DMS153 (cell line): ENCODE measurements at regions not wholly inside any gene's neighbourhood (a gene's known extent, or its start where the extent isn't known, plus 50 kb on each side); places are given as distances from the start of the nearest gene placed in this dataset.
"Not testable (repeated sequence)": the region's sequence is repeated elsewhere in the genome, so short reads cannot be mapped to it uniquely, and the experiment has no call there.

Source experiments
- DNase-seq: peaks from one replicate; lab custom pipeline; 2025; lab: John Stamatoyannopoulos, UW

GRCh38 chr14:81584495-81584894 is 50.8 kb upstream of the SEL1L start:
- DNase-seq: no peak

- no peak for DNase-seq
Observed at GRCh38 chr14:81589381-81590065, 55.9 kb upstream of the SEL1L start.

- DNase-seq: no peak
Observed at GRCh38 chr14:81591266-81591665, 57.6 kb upstream of the SEL1L start.

GRCh38 chr14:81594012-81594411 is 60.4 kb upstream of the SEL1L start:
- DNase-seq: no peak

GRCh38 chr14:81605660-81606059 is 72.0 kb upstream of the SEL1L start:
- no peak for DNase-seq

GRCh38 chr14:81613341-81614045 is 79.8 kb upstream of the SEL1L start:
- no peak for DNase-seq

GRCh38 chr14:81614302-81614701 is 80.6 kb upstream of the SEL1L start:
- DNase-seq: not testable (repeated sequence)

GRCh38 chr14:81618695-81619094 is 85.0 kb upstream of the SEL1L start:
- no peak for DNase-seq

GRCh38 chr14:81619816-81620215 is 86.2 kb upstream of the SEL1L start:
- DNase-seq: no peak

GRCh38 chr14:81623771-81624396 is 90.2 kb upstream of the SEL1L start:
- DNase-seq: not testable (repeated sequence)

- no peak for DNase-seq
Observed at GRCh38 chr14:81625343-81625742, 91.7 kb upstream of the SEL1L start.

GRCh38 chr14:81632157-81632556 is 98.5 kb upstream of the SEL1L start:
- DNase-seq: no peak

GRCh38 chr14:81633496-81633895 is 99.8 kb upstream of the SEL1L start:
- DNase-seq: no peak

- no peak for DNase-seq
Observed at GRCh38 chr14:81637639-81638038, 104.0 kb upstream of the SEL1L start.

GRCh38 chr14:81638656-81639280 is 105.1 kb upstream of the SEL1L start:
- DNase-seq: no peak

GRCh38 chr14:81653626-81654025 is 120.0 kb upstream of the SEL1L start:
- DNase-seq: no peak

GRCh38 chr14:81655423-81656314 is 122.0 kb upstream of the SEL1L start:
- no peak for DNase-seq

- no peak for DNase-seq
Observed at GRCh38 chr14:81656811-81657210, 123.2 kb upstream of the SEL1L start.

GRCh38 chr14:81662066-81662465 is 128.4 kb upstream of the SEL1L start:
- no peak for DNase-seq

- no peak for DNase-seq
Observed at GRCh38 chr14:81662570-81663197, 129.0 kb upstream of the SEL1L start.

GRCh38 chr14:81668626-81669274 is 135.1 kb upstream of the SEL1L start:
- no peak for DNase-seq
